SK-N-MC (cell line): ENCODE measurements at regions not wholly inside any gene's neighbourhood (a gene's known extent, or its start where the extent isn't known, plus 50 kb on each side); places are given as distances from the start of the nearest gene placed in this dataset.
"Not testable (repeated sequence)": the region's sequence is repeated elsewhere in the genome, so short reads cannot be mapped to it uniquely, and the experiment has no call there.

Source experiments
- DNase-seq: peaks from one replicate; pipeline ENCODE4 v3.0.0-alpha.2; 2011; ENCODE audit warnings: low read depth, low spot score
- H3K27ac ChIP-seq: fragments of 200-600 bp; sonication (generic); 2 replicates; pipeline ENCODE4 v1.5.1; 2016; ENCODE audit warnings: mixed run types
- H3K36me3 ChIP-seq: fragments of 200-600 bp; sonication (generic); 2 replicates; pipeline ENCODE4 v1.6.1; 2017; ENCODE audit warnings: antibody characterized with exemption, low read length, mixed read lengths; ENCODE audit not compliant: insufficient read depth
- H3K4me3 ChIP-seq: fragments of 200-600 bp; sonication (generic); 2 replicates; pipeline ENCODE4 v1.5.1; 2016
- H3K9ac ChIP-seq: fragments of 200-600 bp; sonication (generic); 2 replicates; pipeline ENCODE4 v1.8.0; 2017; ENCODE audit warnings: mixed run types, mixed read lengths; ENCODE audit not compliant: insufficient read length
- H3K9me3 ChIP-seq: fragments of 200-600 bp; sonication (generic); 2 replicates; pipeline ENCODE4 v1.6.1; 2017; ENCODE audit warnings: low read depth, mild to moderate bottlenecking, antibody characterized with exemption, low read length, moderate library complexity, mixed read lengths
- EZH2 ChIP-seq: fragments of 200-600 bp; sonication (generic); IDR thresholded peaks from one replicate; pipeline ENCODE4 v1.6.1; 2017; ENCODE audit warnings: antibody characterized with exemption
- FOXP2 ChIP-seq: optimal IDR thresholded peaks from 2 replicates; pipeline ENCODE3; 2011; ENCODE audit warnings: mild to moderate bottlenecking, moderate library complexity; ENCODE audit not compliant: insufficient read depth; ENCODE audit errors: extremely low read length, control extremely low read depth
- POLR2AphosphoS5 ChIP-seq: IDR thresholded peaks from 2 replicates; pipeline ENCODE4 v1.6.1; 2012; ENCODE audit warnings: mild to moderate bottlenecking, low read depth, low read length, borderline replicate concordance

- H3K4me3 ChIP-seq: no peak overlapping the region
- H3K9ac ChIP-seq: no peak overlapping the region
- 0 out of 2 replicates have a peak, but pooled peaks cover 2% of the 10 kb centered on the region for H3K9me3 ChIP-seq
- H3K27ac ChIP-seq: no peak overlapping the region
- TF ChIP-seq POLR2AphosphoS5: no peak
- no peak for TF ChIP-seq EZH2
- no peak for TF ChIP-seq FOXP2
- DNase-seq: no peak
- H3K36me3 ChIP-seq: no peaks in the 10 kb centered on the region; the same call in 1 of the 2 replicates
Observed at GRCh38 chr7:126065766-126066165, 1136.1 kb upstream of the POT1 start.

GRCh38 chr7:126057979-126058378 lies 1128.4 kb upstream of the POT1 start:
- no peak overlapping the region for H3K4me3 ChIP-seq
- no peaks in the 10 kb centered on the region for H3K36me3 ChIP-seq
- no peak for DNase-seq
- no peak overlapping the region for H3K27ac ChIP-seq
- H3K9ac ChIP-seq: no peak overlapping the region
- no peak for TF ChIP-seq EZH2
- no peak for TF ChIP-seq FOXP2
- TF ChIP-seq POLR2AphosphoS5: no peak
- no peaks in the 10 kb centered on the region for H3K9me3 ChIP-seq

DNA sequence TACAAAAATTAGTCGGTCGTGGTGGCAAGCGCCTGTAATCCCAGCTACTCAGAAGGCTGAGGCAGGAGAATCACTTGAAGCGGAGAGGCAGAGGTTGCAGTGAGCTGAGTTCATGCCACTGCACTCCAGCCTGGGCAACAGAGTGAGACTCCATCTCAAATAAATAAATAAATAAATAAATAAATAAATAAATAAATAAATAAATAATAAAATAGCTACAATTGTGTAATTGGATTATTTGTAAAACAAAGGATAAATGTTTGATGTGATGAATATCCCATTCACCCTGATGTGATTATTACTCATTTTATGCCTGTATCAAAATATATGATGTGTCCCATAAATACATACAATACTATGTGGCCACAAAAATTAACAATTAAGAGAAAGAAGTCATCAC lies 1127.0 kb upstream of the POT1 start:
- H3K4me3 ChIP-seq, DNase-seq, H3K9me3 ChIP-seq, H3K36me3 ChIP-seq, H3K27ac ChIP-seq, H3K9ac ChIP-seq: not testable (repeated sequence)

GRCh38 chr7:126052229-126052628 lies 1122.6 kb upstream of the POT1 start:
- H3K27ac ChIP-seq: no peak overlapping the region
- H3K9ac ChIP-seq: no peak overlapping the region
- no peaks in the 10 kb centered on the region for H3K36me3 ChIP-seq
- TF ChIP-seq FOXP2 (no peak), EZH2 (no peak), POLR2AphosphoS5 (no peak)
- no peaks in the 10 kb centered on the region for H3K9me3 ChIP-seq
- DNase-seq: no peak
- no peak overlapping the region for H3K4me3 ChIP-seq

DNA sequence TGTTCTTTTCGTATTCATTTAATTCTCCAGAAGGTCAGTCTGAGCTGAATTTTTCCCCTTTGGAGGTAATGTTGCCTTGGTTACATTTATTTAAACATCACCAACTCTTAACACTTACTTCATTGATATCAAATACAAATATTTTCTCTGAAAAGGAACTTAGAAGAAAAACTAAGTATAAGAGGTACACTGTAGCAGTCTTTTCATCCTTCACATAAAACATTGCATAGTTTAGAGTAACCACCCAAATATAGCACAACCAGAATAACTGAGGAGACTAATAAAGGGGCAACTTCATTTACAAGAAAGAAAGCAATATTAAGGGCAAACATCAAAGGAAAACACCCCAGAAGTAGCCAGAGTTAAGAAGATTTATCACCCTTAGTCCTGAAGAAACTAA lies 1115.0 kb upstream of the POT1 start:
- Histone ChIP-seq H3K9ac (no peak overlapping the region), H3K9me3 (no peaks in the 10 kb centered on the region), H3K27ac (no peak overlapping the region), H3K36me3 (no peaks in the 10 kb centered on the region), H3K4me3 (no peak overlapping the region)
- TF ChIP-seq POLR2AphosphoS5 (no peak), EZH2 (no peak), FOXP2 (no peak)
- no peak for DNase-seq

DNA sequence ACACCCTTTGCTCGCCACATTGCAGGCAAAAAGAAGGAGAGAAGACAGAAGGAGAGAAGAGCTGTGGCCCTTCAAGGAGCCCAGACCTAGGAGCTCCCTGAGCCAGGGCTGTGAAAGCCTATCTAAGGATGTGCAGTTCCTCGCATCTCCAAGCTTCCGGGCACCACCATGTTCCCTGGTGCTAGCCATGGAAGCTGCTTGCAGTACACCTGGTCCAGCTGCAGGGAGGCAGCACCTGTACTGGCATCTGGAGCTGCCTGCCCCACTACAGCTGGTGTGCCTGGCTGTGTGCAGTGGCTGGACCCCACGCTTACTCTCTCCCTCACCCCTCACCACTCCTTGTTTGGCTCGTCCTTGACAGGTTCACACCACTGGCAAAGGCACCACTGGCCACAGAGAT lies 1111.8 kb upstream of the POT1 start:
- TF ChIP-seq POLR2AphosphoS5 (no peak), FOXP2 (no peak), EZH2 (no peak)
- H3K36me3 ChIP-seq: no peaks in the 10 kb centered on the region
- no peak overlapping the region for H3K27ac ChIP-seq
- no peaks in the 10 kb centered on the region for H3K9me3 ChIP-seq
- no peak overlapping the region for H3K9ac ChIP-seq
- DNase-seq: no peak
- no peak overlapping the region for H3K4me3 ChIP-seq

GRCh38 chr7:126040114-126041045 lies 1110.8 kb upstream of the POT1 start:
- Histone ChIP-seq H3K4me3 (no peak overlapping the region), H3K27ac (no peak overlapping the region), H3K9ac (no peak overlapping the region), H3K36me3 (no peaks in the 10 kb centered on the region), H3K9me3 (no peaks in the 10 kb centered on the region)
- TF ChIP-seq FOXP2 (no peak), EZH2 (no peak), POLR2AphosphoS5 (no peak)
- no peak for DNase-seq

- Histone ChIP-seq H3K9me3 (no peaks in the 10 kb centered on the region), H3K4me3 (no peak overlapping the region), H3K36me3 (no peaks in the 10 kb centered on the region), H3K27ac (no peak overlapping the region), H3K9ac (no peak overlapping the region)
- DNase-seq: no peak
- TF ChIP-seq POLR2AphosphoS5: no peak
- TF ChIP-seq FOXP2: no peak
- TF ChIP-seq EZH2: no peak
Observed at GRCh38 chr7:126026421-126027088, 1096.9 kb upstream of the POT1 start.
